GM23338 (cell line): ENCODE measurements at regions not wholly inside any gene's neighbourhood (a gene's known extent, or its start where the extent isn't known, plus 50 kb on each side); places are given as distances from the start of the nearest gene placed in this dataset.
A peak's percentile ranks its signal among the peaks of the same experiment; 100 is the strongest.

Experiments used
- ATAC-seq: fragments of 200-7000 bp; cut with Tn5 transposase; 3 replicates; pipeline ENCODE4 v1.9.1; 2020
- DNase-seq: peaks from one replicate; pipeline ENCODE4 v3.0.0-alpha.2; 2015; ENCODE audit warnings: low spot score
- H2AFZ ChIP-seq: fragments of 200-600 bp; sonication (generic); 2 replicates; pipeline ENCODE4 v1.8.0; 2016; ENCODE audit warnings: antibody characterized with exemption, mild to moderate bottlenecking, moderate library complexity
- H3F3A ChIP-seq: fragments of 200-600 bp; sonication (generic); replicated peaks from 2 replicates; pipeline ENCODE4 v1.8.0; 2017; ENCODE audit warnings: antibody characterized with exemption, mixed run types, low read depth
- H3K27ac ChIP-seq: fragments of 200-600 bp; sonication (generic); 2 replicates; pipeline ENCODE4 v1.6.1; 2016; ENCODE audit warnings: low read depth
- H3K27me3 ChIP-seq: fragments of 200-600 bp; sonication (generic); 2 replicates; pipeline ENCODE4 v1.8.0; 2016; ENCODE audit warnings: mild to moderate bottlenecking, mixed run types, moderate library complexity; ENCODE audit not compliant: insufficient read depth
- H3K36me3 ChIP-seq: fragments of 200-600 bp; sonication (generic); 2 replicates; pipeline ENCODE4 v1.8.0; 2016; ENCODE audit warnings: mild to moderate bottlenecking; ENCODE audit not compliant: insufficient read depth
- H3K4me1 ChIP-seq: fragments of 200-600 bp; sonication (generic); 2 replicates; pipeline ENCODE4 v1.8.0; 2016; ENCODE audit warnings: mild to moderate bottlenecking, moderate library complexity; ENCODE audit not compliant: insufficient read depth
- H3K4me2 ChIP-seq: fragments of 200-600 bp; sonication (generic); 2 replicates; pipeline ENCODE4 v1.7.1; 2017; ENCODE audit warnings: mixed run types
- H3K4me3 ChIP-seq: fragments of 200-600 bp; sonication (generic); 2 replicates; pipeline ENCODE4 v1.6.1; 2016; ENCODE audit warnings: mixed run types
- H3K79me2 ChIP-seq: fragments of 200-600 bp; sonication (generic); replicated peaks from 2 replicates; pipeline ENCODE4 v1.8.0; 2017; ENCODE audit warnings: mild to moderate bottlenecking; ENCODE audit not compliant: insufficient read depth
- H3K9me2 ChIP-seq: fragments of 200-600 bp; sonication (generic); 2 replicates; pipeline ENCODE4 v1.8.0; 2017; ENCODE audit not compliant: insufficient read depth
- H4K20me1 ChIP-seq: fragments of 200-600 bp; sonication (generic); replicated peaks from 2 replicates; pipeline ENCODE4 v1.8.0; 2017; ENCODE audit warnings: mild to moderate bottlenecking; ENCODE audit not compliant: insufficient read depth
- H3K27ac Mint-ChIP-seq: 2 replicates; pipeline ENCODE4 v1.8.0; 2020; ENCODE audit warnings: inconsistent platforms, mild to moderate bottlenecking, moderate library complexity, mixed read lengths
- H3K27me3 Mint-ChIP-seq: 3 replicates; pipeline ENCODE4 v1.8.0; 2022; ENCODE audit warnings: low read depth, mild to moderate bottlenecking, moderate library complexity, mixed read lengths, inconsistent platforms; ENCODE audit not compliant: insufficient read depth, poor library complexity
- H3K36me3 Mint-ChIP-seq: 3 replicates; pipeline ENCODE4 v1.8.0; 2021; ENCODE audit warnings: low read depth, mild to moderate bottlenecking, inconsistent platforms, moderate library complexity, mixed read lengths
- H3K4me1 Mint-ChIP-seq: 3 replicates; pipeline ENCODE4 v1.8.0; 2020; ENCODE audit warnings: mild to moderate bottlenecking, inconsistent platforms, mixed read lengths
- H3K4me3 Mint-ChIP-seq: 3 replicates; pipeline ENCODE4 v1.8.0; 2021; ENCODE audit warnings: moderate library complexity, mild to moderate bottlenecking, inconsistent platforms, mixed read lengths
- H3K9me3 Mint-ChIP-seq: 3 replicates; pipeline ENCODE4 v1.8.0; 2020; ENCODE audit warnings: moderate library complexity, mild to moderate bottlenecking, inconsistent platforms, mixed read lengths
- CREB1 ChIP-seq: fragments of 250-450 bp; sonication (Bioruptor Pico); IDR thresholded peaks from 2 replicates; pipeline ENCODE4 v1.5.0; 2020; ENCODE audit warnings: low read depth, mild to moderate bottlenecking, moderate library complexity
- NANOG ChIP-seq: IDR thresholded peaks from 2 replicates; pipeline ENCODE4 v1.6.1; 2016; ENCODE audit warnings: antibody characterized with exemption, borderline replicate concordance
- STAT1 ChIP-seq: IDR thresholded peaks from one replicate; pipeline ENCODE4 v1.6.1; 2016; ENCODE audit warnings: antibody characterized with exemption; ENCODE audit not compliant: unreplicated experiment
- TF ChIP-seq, protein P1 (sequence below): IDR thresholded peaks from one replicate; pipeline ENCODE4 v1.6.1; 2018; ENCODE audit warnings: antibody characterized with exemption; ENCODE audit not compliant: unreplicated experiment
- TF ChIP-seq, protein P2 (sequence below), 2 experiments: fragments of 200-600 bp in 1 of 2; sonication (generic) in 1 of 2; conservative IDR thresholded peaks; 2 replicates each; pipeline versions ENCODE4 v1.5.1 to v1.6.1; 2016 to 2017; ENCODE audit warnings: antibody characterized with exemption in 2 of 2, low read depth in 2 of 2, mild to moderate bottlenecking in 2 of 2, moderate library complexity in 1 of 2

DNA sequence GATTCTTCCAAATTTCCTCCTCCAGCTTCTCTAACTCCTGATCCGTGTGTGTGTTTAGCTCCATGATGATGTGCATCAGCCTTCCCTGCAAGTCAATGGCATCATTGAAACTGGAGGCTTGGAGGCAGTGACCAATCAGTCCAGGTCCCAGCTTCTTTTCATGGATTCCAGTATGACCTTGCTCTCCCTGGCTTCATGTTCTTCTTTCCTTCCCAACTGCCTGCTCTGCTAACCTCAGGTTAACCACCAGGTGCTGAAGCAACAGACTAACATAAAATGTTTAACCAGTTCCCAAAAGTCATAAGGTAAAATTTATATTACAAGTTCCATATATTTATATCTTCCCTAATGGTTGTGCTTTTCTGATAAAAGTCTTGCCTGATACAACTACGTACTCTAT, 512.8 kb upstream of the EPHA7 start:
- no peak overlapping the region for H3K4me3 Mint-ChIP-seq
- Histone ChIP-seq H3K36me3 (no peaks in the 10 kb centered on the region), H3K4me2 (no peak overlapping the region), H3F3A (no peaks in the 10 kb centered on the region), H4K20me1 (no peaks in the 10 kb centered on the region), H3K27me3 (no peaks in the 10 kb centered on the region), H3K79me2 (no peaks in the 10 kb centered on the region), H3K4me1 (peaks cover 16% of the 10 kb centered on the region), H2AFZ (no peak overlapping the region), H3K9me2 (no peaks in the 10 kb centered on the region), H3K4me3 (no peak overlapping the region), H3K27ac (no peak overlapping the region)
- H3K27ac Mint-ChIP-seq = no peak overlapping the region
- H3K27me3 Mint-ChIP-seq = peaks cover 3% of the 10 kb centered on the region
- no peak for TF ChIP-seq CREB1
- no peak for TF ChIP-seq NANOG
- TF ChIP-seq, protein P1, sequence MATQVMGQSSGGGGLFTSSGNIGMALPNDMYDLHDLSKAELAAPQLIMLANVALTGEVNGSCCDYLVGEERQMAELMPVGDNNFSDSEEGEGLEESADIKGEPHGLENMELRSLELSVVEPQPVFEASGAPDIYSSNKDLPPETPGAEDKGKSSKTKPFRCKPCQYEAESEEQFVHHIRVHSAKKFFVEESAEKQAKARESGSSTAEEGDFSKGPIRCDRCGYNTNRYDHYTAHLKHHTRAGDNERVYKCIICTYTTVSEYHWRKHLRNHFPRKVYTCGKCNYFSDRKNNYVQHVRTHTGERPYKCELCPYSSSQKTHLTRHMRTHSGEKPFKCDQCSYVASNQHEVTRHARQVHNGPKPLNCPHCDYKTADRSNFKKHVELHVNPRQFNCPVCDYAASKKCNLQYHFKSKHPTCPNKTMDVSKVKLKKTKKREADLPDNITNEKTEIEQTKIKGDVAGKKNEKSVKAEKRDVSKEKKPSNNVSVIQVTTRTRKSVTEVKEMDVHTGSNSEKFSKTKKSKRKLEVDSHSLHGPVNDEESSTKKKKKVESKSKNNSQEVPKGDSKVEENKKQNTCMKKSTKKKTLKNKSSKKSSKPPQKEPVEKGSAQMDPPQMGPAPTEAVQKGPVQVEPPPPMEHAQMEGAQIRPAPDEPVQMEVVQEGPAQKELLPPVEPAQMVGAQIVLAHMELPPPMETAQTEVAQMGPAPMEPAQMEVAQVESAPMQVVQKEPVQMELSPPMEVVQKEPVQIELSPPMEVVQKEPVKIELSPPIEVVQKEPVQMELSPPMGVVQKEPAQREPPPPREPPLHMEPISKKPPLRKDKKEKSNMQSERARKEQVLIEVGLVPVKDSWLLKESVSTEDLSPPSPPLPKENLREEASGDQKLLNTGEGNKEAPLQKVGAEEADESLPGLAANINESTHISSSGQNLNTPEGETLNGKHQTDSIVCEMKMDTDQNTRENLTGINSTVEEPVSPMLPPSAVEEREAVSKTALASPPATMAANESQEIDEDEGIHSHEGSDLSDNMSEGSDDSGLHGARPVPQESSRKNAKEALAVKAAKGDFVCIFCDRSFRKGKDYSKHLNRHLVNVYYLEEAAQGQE = no peak
- TF ChIP-seq, protein P2, sequence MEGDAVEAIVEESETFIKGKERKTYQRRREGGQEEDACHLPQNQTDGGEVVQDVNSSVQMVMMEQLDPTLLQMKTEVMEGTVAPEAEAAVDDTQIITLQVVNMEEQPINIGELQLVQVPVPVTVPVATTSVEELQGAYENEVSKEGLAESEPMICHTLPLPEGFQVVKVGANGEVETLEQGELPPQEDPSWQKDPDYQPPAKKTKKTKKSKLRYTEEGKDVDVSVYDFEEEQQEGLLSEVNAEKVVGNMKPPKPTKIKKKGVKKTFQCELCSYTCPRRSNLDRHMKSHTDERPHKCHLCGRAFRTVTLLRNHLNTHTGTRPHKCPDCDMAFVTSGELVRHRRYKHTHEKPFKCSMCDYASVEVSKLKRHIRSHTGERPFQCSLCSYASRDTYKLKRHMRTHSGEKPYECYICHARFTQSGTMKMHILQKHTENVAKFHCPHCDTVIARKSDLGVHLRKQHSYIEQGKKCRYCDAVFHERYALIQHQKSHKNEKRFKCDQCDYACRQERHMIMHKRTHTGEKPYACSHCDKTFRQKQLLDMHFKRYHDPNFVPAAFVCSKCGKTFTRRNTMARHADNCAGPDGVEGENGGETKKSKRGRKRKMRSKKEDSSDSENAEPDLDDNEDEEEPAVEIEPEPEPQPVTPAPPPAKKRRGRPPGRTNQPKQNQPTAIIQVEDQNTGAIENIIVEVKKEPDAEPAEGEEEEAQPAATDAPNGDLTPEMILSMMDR (conservative IDR thresholded peaks at IDR 0.05; ENCODE audit: low read depth in 2 of 2) = peak in 1 of 2 experiments; percentile 30; a peak in 2 of 4 replicates
- peaks cover 19% of the 10 kb centered on the region for H3K4me1 Mint-ChIP-seq
- DNase-seq (peak; percentile 34), ATAC-seq (peak; percentile 64)
- no peaks in the 10 kb centered on the region for H3K36me3 Mint-ChIP-seq
- H3K9me3 Mint-ChIP-seq = no peaks in the 10 kb centered on the region

DNA sequence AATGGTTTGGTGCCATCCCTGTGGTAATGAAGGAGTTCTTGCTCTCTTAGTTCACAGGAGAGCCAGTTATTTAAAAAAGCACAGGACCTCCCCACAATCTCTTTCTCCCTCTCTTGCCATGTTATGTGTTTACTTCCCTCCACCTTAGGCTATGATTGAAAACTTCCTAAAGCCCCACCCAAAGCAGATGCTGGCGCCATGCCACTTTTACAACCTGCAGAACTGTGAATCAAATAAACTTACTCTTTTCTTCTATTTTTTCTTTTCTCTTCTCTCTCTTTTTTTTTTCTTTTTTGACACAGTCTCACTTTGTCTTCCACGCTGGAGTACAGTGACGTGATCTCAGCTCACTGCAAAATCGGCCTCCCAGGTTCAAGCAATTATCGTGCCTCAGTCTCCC, 508.4 kb upstream of the EPHA7 start:
- H3K36me3 Mint-ChIP-seq = no peaks in the 10 kb centered on the region
- ATAC-seq (no peak), DNase-seq (no peak)
- peaks cover 10% of the 10 kb centered on the region for H3K4me1 Mint-ChIP-seq
- no peak overlapping the region for H3K4me3 Mint-ChIP-seq
- no peak overlapping the region for H3K4me3 ChIP-seq
- no peaks in the 10 kb centered on the region for H3K9me2 ChIP-seq
- peaks cover 4% of the 10 kb centered on the region; the same call in 1 of the 2 replicates for H3K4me1 ChIP-seq
- peak overlapping the region; percentile 3; the same call in 1 of the 2 replicates for H2AFZ ChIP-seq
- TF ChIP-seq, protein P2 (conservative IDR thresholded peaks at IDR 0.05; ENCODE audit: low read depth in 2 of 2) = no peak
- TF ChIP-seq STAT1 = no peak
- no peak overlapping the region for H3K4me2 ChIP-seq
- no peaks in the 10 kb centered on the region for H4K20me1 ChIP-seq
- peaks cover 3% of the 10 kb centered on the region for H3K27me3 Mint-ChIP-seq
- H3K27me3 ChIP-seq = no peaks in the 10 kb centered on the region
- H3K9me3 Mint-ChIP-seq = no peaks in the 10 kb centered on the region
- H3K36me3 ChIP-seq = no peaks in the 10 kb centered on the region
- H3K79me2 ChIP-seq = no peaks in the 10 kb centered on the region
- H3F3A ChIP-seq = no peaks in the 10 kb centered on the region
- H3K27ac ChIP-seq = no peak overlapping the region
- H3K27ac Mint-ChIP-seq = no peak overlapping the region
